Cardiac fibroblast (primary cell): ENCODE measurements at regions not wholly inside any gene's neighbourhood (a gene's known extent, or its start where the extent isn't known, plus 50 kb on each side); places are given as distances from the start of the nearest gene placed in this dataset.

Experiments
- DNase-seq, 2 donors: peaks; one replicate each; pipeline versions ENCODE4 v3.0.0 to v3.0.0-alpha.2; 2010; ENCODE audit warnings: low read depth in 2 of 2
- H3K4me3 ChIP-seq, 2 donors: replicated peaks in 1 of 2; 1 replicate in 1 of 2; 2 replicates in 1 of 2; pipeline ENCODE4 v1.5.1; 2011; ENCODE audit warnings: low read depth in 2 of 2, low read length in 2 of 2, mild to moderate bottlenecking in 2 of 2, moderate library complexity in 1 of 2
- CTCF ChIP-seq: IDR thresholded peaks from one replicate; pipeline ENCODE4 v1.5.1; 2011; ENCODE audit warnings: low read depth, mild to moderate bottlenecking, low read length, inconsistent platforms

DNA sequence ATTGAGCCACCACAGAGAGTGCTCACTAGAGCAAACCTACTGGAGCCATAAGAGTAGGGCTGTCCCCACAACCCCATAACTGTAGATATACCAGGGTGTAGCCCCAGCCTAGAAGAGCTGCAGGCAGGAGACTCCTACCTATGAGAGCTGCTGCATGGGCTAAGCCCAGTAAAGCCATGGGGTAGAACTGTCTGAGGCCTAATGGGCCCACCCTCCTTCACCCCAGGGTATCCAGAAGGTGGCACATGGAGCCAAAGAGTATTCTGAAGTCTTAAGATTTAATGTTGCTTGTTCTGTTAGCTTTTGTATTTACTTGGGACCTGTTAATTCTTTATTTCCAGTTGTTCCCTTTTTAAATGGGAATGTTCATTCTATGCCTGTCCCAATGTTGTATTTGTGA, 1193.7 kb upstream of the ADGRL2 start:
- no peak overlapping the region for H3K4me3 ChIP-seq
- DNase-seq: no peak
- no peak for TF ChIP-seq CTCF

GRCh38 chr1:80594013-80594412, 1206.7 kb upstream of the ADGRL2 start:
- no peak for TF ChIP-seq CTCF
- H3K4me3 ChIP-seq: no peak overlapping the region
- DNase-seq: no peak

GRCh38 chr1:80593197-80593596, 1207.5 kb upstream of the ADGRL2 start:
- H3K4me3 ChIP-seq: no peak overlapping the region
- DNase-seq: no peak
- no peak for TF ChIP-seq CTCF

DNA sequence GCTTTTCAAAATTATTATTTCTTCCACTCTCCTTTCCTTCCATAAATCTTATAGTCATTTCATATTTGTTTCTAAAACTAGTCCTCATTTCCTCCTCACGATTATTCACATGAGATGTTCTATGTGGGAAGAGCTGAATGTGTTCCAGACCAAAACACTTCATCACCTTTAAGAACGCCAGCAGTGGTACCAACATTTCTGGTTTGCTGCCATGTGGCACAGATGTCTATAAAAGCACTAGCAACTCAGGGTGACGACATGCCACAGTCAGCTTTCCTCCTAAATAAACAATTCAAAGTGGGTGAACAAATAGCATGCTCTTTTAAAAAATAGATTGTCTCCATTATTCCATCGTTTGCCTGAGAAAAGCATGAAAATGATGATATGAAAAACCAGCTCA, 1217.8 kb upstream of the ADGRL2 start:
- DNase-seq: peak in 1 of 2 donors; percentile 7
- no peak for TF ChIP-seq CTCF
- H3K4me3 ChIP-seq: no peak overlapping the region

DNA sequence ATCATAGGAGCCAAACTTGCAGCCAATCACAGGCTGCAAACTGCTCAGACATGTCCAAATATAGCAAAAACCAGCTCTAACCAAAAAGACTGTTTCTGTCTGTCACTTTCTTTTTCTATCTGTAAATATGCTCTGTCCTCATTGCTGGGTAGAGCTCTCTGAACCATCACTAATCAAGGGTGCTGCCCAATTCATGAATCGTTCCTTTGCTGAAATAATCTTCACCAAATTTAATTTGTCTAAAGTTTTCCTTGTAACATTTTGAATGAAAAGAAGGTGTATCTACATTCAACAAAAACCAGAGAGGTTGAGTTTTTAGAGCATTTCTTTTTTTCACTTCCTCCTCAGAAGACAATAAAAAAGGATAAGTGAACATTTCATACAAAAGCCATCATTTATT, 1221.7 kb upstream of the ADGRL2 start:
- no peak for TF ChIP-seq CTCF
- no peak for DNase-seq
- no peak overlapping the region for H3K4me3 ChIP-seq

DNA sequence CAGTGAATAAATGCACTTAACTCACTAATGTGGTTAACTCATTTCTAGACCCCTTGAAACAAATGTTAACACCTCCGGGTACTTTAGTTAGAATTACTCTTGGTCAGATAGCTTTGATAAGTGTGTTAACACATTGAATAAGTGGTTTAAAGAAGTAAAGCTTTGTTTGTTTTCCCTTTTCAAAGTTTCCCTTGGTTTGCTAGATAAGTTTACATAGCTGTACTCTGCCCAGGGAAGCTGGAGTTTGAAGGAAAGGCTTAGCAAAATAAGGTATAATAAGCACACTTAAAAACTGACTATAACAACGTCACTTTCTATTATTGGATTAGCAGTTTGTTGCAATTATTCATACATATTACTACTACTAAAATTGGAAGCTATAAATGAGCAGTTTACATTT, 1233.9 kb upstream of the ADGRL2 start:
- no peak overlapping the region for H3K4me3 ChIP-seq
- TF ChIP-seq CTCF: no peak
- DNase-seq: no peak

DNA sequence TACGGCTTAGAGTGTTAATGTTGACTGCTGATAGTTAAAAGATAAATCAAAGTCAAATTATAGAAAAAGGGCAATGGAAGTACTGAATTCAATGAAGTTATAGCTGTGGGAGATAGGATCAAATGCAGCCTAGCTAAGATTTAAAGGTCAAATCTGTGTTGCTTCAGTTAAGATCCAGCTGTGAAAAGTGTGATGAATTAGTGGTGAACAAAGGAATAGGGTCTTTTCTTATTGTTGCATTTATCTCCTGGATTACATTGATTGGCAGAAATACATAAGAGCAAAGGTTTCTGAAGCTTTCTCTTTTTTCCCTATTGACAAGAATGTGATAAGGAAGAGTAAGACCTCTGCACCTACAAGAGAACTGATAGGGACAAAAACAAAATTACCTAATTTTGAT, 1234.6 kb upstream of the ADGRL2 start:
- H3K4me3 ChIP-seq: no peak overlapping the region
- DNase-seq: no peak
- TF ChIP-seq CTCF: no peak
